K562 (cell line): ENCODE measurements at regions not wholly inside any gene's neighbourhood (a gene's known extent, or its start where the extent isn't known, plus 50 kb on each side); places are given as distances from the start of the nearest gene placed in this dataset.

Source experiments
- ATAC-seq: fragments of 200-7000 bp; cut with Tn5 transposase; 3 replicates; pipeline ENCODE4 v1.9.1; 2020; ENCODE audit warnings: moderate library complexity
- BruUV-seq: library from RNA; stranded (reverse); fragments of 400-500 nt; replicated peaks from 2 replicates; lab custom pipeline; 2021; lab: Mats Ljungman, UMichigan
- CTCF ChIA-PET: fragments of 300-600 bp; formaldehyde crosslinking; extraction: SDS; loops from one replicate; lab custom pipeline; 2021; ENCODE audit warnings: low intra/inter-chr PET ratio; lab: Yijun Ruan, JAX
- POLR2A ChIA-PET: fragments of 300-600, 350-650 bp; sonication (Branson Sonifier 250); formaldehyde crosslinking; extraction: SDS; loops from one replicate; lab custom pipeline; 2021; ENCODE audit warnings: antibody characterized with exemption, inconsistent platforms; lab: Yijun Ruan, JAX
- DNase-seq, 4 experiments: peaks; one replicate each; pipeline versions ENCODE4 v3.0.0 to v3.0.0-alpha.2; 2011 to 2018; ENCODE audit warnings: low spot score in 3 of 4, mixed read lengths in 3 of 4; ENCODE audit errors: extremely low read depth in 1 of 4
- FAIRE-seq: peaks from 2 replicates; lab custom pipeline; 2011; peaks lifted over from hg19 to GRCh38; lab: Jason Lieb, UNC
- H2AFZ ChIP-seq: 2 replicates; pipeline ENCODE4 v1.6.0; 2011; ENCODE audit warnings: low read depth, low read length, control low read depth, inconsistent platforms
- H3K27ac ChIP-seq: fragments of 200-600 bp; 3 replicates; pipeline ENCODE4 v1.8.0; 2011; ENCODE audit warnings: low read depth, mild to moderate bottlenecking, control low read depth, inconsistent platforms, low read length, moderate library complexity, mixed read lengths; ENCODE audit errors: extremely low read depth
- H3K27me3 ChIP-seq, 2 experiments: fragments of 300-600 bp in 1 of 2; 2 replicates in 1 of 2; 3 replicates in 1 of 2; pipeline versions ENCODE4 v1.6.0 to v1.8.0; 2011; ENCODE audit warnings: inconsistent platforms in 2 of 2, low read length in 2 of 2, mild to moderate bottlenecking in 1 of 2, mixed read lengths in 1 of 2, moderate library complexity in 1 of 2; ENCODE audit not compliant: control insufficient read depth in 2 of 2, insufficient read depth in 2 of 2
- H3K36me3 ChIP-seq: fragments of 300-600 bp; 3 replicates; pipeline ENCODE4 v1.8.0; 2011; ENCODE audit warnings: mild to moderate bottlenecking, low read length, inconsistent platforms; ENCODE audit not compliant: control insufficient read depth, insufficient read depth
- H3K4me1 ChIP-seq, 2 experiments: fragments of 200-600 bp in 1 of 2; replicated peaks in 1 of 2; 2 replicates in 1 of 2; 3 replicates in 1 of 2; pipeline versions ENCODE4 v1.5.1 to v1.8.0; 2011; ENCODE audit warnings: inconsistent platforms in 2 of 2, low read length in 2 of 2, mild to moderate bottlenecking in 1 of 2, mixed read lengths in 1 of 2, moderate library complexity in 1 of 2; ENCODE audit not compliant: control insufficient read depth in 2 of 2, insufficient read depth in 2 of 2
- H3K4me2 ChIP-seq: 2 replicates; pipeline ENCODE4 v1.6.1; 2011; ENCODE audit warnings: low read length, control low read depth, inconsistent platforms, mixed read lengths; ENCODE audit not compliant: insufficient read depth
- H3K4me3 ChIP-seq: fragments of 200-600 bp; sonication (generic), shearing (Covaris generic); 2 replicates; pipeline ENCODE4 v1.5.1; 2016; ENCODE audit warnings: control low read depth, inconsistent platforms
- H3K79me2 ChIP-seq: fragments of 200-600 bp; 3 replicates; pipeline ENCODE4 v1.8.0; 2011; ENCODE audit warnings: low read length, inconsistent platforms; ENCODE audit not compliant: control insufficient read depth, insufficient read depth
- H3K9ac ChIP-seq, 2 experiments: 2 replicates each; pipeline versions ENCODE4 v1.6.0 to v1.6.1; 2011; ENCODE audit warnings: low read depth in 2 of 2, low read length in 2 of 2, control low read depth in 1 of 2, inconsistent platforms in 1 of 2, mild to moderate bottlenecking in 1 of 2, mixed read lengths in 1 of 2; ENCODE audit not compliant: insufficient read depth in 1 of 2
- H3K9me1 ChIP-seq: one replicate; pipeline ENCODE4 v1.6.0; 2011; ENCODE audit warnings: inconsistent platforms, mild to moderate bottlenecking, low read length, moderate library complexity; ENCODE audit not compliant: control insufficient read depth, insufficient read depth
- H3K9me3 ChIP-seq: replicated peaks from 2 replicates; pipeline ENCODE4 v1.5.1; 2011; ENCODE audit warnings: low read depth, low read length, inconsistent platforms; ENCODE audit not compliant: control insufficient read depth, insufficient read depth
- H4K20me1 ChIP-seq: replicated peaks from 2 replicates; pipeline ENCODE4 v1.6.1; 2011; ENCODE audit warnings: low read length, inconsistent platforms, mixed read lengths; ENCODE audit not compliant: control insufficient read depth, insufficient read depth
- C11orf30 ChIP-seq: fragments of 450-650 bp; IDR thresholded peaks from 2 replicates; pipeline ENCODE4 v1.6.1; 2016; ENCODE audit warnings: low read depth, mild to moderate bottlenecking
- KDM1A ChIP-seq, 2 experiments: fragments of 450-650 bp; IDR thresholded peaks; 2 replicates each; pipeline ENCODE4 v1.6.1; 2016; ENCODE audit warnings: mild to moderate bottlenecking in 2 of 2
- MAFF ChIP-seq: IDR thresholded peaks from 2 replicates; pipeline ENCODE4 v1.6.1; 2012; ENCODE audit warnings: low read length, improper control_type of control experiment
- MAFG ChIP-seq: fragments of 450-650 bp; conservative IDR thresholded peaks from 2 replicates; pipeline ENCODE4 v1.6.1; 2016; ENCODE audit warnings: missing genetic modification characterization, missing compliant biosample characterization
- MAFK ChIP-seq: IDR thresholded peaks from 2 replicates; pipeline ENCODE4 v1.6.1; 2011; ENCODE audit warnings: low read length, improper control_type of control experiment
- PTBP1 ChIP-seq: fragments of 200-400 bp; formaldehyde crosslinking; IDR thresholded peaks from 2 replicates; pipeline ENCODE4 v1.6.1; 2017; ENCODE audit warnings: low read depth, low read length
- RAD21 ChIP-seq, 2 experiments: fragments of 250-450 bp in 1 of 2; fragments of 450-650 bp in 1 of 2; sonication (Bioruptor Pico) in 1 of 2; formaldehyde crosslinking in 1 of 2; IDR thresholded peaks in 1 of 2; conservative IDR thresholded peaks in 1 of 2; 2 replicates each; pipeline versions ENCODE4 v1.4.0 to v1.8.0; 2020 to 2022; ENCODE audit warnings: mild to moderate bottlenecking in 2 of 2, moderate library complexity in 1 of 2
- SMAD4 ChIP-seq: fragments of 250-450 bp; sonication (Bioruptor Pico); conservative IDR thresholded peaks from 2 replicates; pipeline ENCODE4 v1.8.0; 2021; ENCODE audit warnings: inconsistent platforms, mild to moderate bottlenecking, moderate library complexity
- ZNF316 ChIP-seq: fragments of 450-650 bp; IDR thresholded peaks from 2 replicates; pipeline ENCODE4 v1.6.1; 2016
- in situ Hi-C: fragments of 300-500 bp; cut with MboI; formaldehyde crosslinking; loops from 4 replicates; pipeline ENCODE4 v1.15.0; 2018; ENCODE audit warnings: inconsistent platforms, mixed read lengths
- intact Hi-C: fragments of 100-400 bp; cut with micrococcal nuclease; formaldehyde crosslinking; loops from 2 replicates; pipeline ENCODE4 v1.14.2; 2022
- TF ChIP-seq, protein P1 (sequence below): fragments of 450-650 bp; IDR thresholded peaks from 2 replicates; pipeline ENCODE4 v1.6.1; 2016; ENCODE audit warnings: missing biosample characterization, missing genetic modification characterization

DNA sequence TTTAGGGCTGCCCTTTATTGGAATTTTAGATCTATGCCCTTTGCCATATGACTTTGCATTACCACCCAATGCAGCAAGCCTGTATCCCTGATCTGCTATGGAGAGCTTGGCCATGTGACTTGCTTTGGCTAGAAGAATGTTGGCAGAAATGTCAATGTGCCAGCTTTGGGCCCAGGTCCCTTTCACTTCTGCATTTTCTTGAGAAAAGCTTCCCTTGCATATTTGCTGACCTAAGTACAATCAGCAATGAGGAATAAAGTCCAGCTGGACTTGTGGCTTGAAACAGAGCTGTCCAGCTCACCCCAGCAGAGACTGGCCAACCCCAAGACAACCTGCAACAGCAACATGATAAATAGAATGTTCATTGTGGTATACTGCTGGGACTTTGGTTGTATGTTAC, 135.9 kb downstream of the PAH start:
- no peak for FAIRE-seq
- no peaks in the 10 kb centered on the region for H3K79me2 ChIP-seq
- DNase-seq: no peak
- H3K9ac ChIP-seq: no peak overlapping the region
- no peaks in the 10 kb centered on the region for H3K9me1 ChIP-seq
- POLR2A ChIA-PET: no interaction called here
- peak; percentile 31 for TF ChIP-seq ZNF316
- 0 out of 2 replicates have a peak, but pooled peaks have one; percentile 6 for TF ChIP-seq C11orf30
- no peak for TF ChIP-seq KDM1A (IDR thresholded peaks at IDR 0.05)
- TF ChIP-seq MAFK: peak; percentile 42
- TF ChIP-seq, protein P1, sequence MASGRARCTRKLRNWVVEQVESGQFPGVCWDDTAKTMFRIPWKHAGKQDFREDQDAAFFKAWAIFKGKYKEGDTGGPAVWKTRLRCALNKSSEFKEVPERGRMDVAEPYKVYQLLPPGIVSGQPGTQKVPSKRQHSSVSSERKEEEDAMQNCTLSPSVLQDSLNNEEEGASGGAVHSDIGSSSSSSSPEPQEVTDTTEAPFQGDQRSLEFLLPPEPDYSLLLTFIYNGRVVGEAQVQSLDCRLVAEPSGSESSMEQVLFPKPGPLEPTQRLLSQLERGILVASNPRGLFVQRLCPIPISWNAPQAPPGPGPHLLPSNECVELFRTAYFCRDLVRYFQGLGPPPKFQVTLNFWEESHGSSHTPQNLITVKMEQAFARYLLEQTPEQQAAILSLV (tag): no peak
- TF ChIP-seq MAFF: peak; percentile 25; the same call in 1 of the 2 replicates
- peak; percentile 21; the same call in 1 of the 2 replicates for TF ChIP-seq MAFG (tag)
- TF ChIP-seq PTBP1: no peak
- TF ChIP-seq RAD21 (CRISPR knock-in tag; conservative IDR thresholded peaks at IDR 0.05 in 1 of 2, IDR thresholded peaks at IDR 0.05 in 1 of 2): no peak
- no peak for TF ChIP-seq SMAD4
- no peaks in the 10 kb centered on the region for H3K4me1 ChIP-seq
- CTCF ChIA-PET: no interaction called here
- no peak overlapping the region for H2AFZ ChIP-seq
- H3K4me2 ChIP-seq: no peak overlapping the region
- ATAC-seq: no peak
- intact Hi-C loops (no loop called here), in situ Hi-C loops (no loop called here)
- no peak overlapping the region for H3K4me3 ChIP-seq
- no peak overlapping the region for H3K27ac ChIP-seq
- no peaks in the 10 kb centered on the region for H3K36me3 ChIP-seq
- BruUV-seq: no TSS peak
- H3K9me3 ChIP-seq: no peaks in the 10 kb centered on the region
- no peaks in the 10 kb centered on the region for H4K20me1 ChIP-seq
- H3K27me3 ChIP-seq: no peaks in the 10 kb centered on the region
